Heart left ventricle (tissue), 16 donors: ENCODE measurements at regions not wholly inside any gene's neighbourhood (a gene's known extent, or its start where the extent isn't known, plus 50 kb on each side); places are given as distances from the start of the nearest gene placed in this dataset.

Experiments
- ATAC-seq, 4 donors: fragments of 200-7000 bp; cut with Tn5 transposase; one replicate each; pipeline ENCODE4 v1.9.1; 2020 to 2022; ENCODE audit warnings: moderate library complexity in 4 of 4, mild to moderate bottlenecking in 3 of 4, moderate number of reproducible peaks in 1 of 4
- DNase-seq, 5 donors: peaks; one replicate each; pipeline ENCODE4 v3.0.0-alpha.2; 2020
- H3K27ac ChIP-seq, 12 donors: fragments of 200-600 bp; sonication (generic) in 4 of 12; one replicate each; pipeline versions ENCODE4 v1.5.0 to v1.8.0; 2016 to 2022; ENCODE audit warnings: mild to moderate bottlenecking in 2 of 12
- H3K27me3 ChIP-seq, 9 donors: fragments of 200-600 bp; sonication (generic) in 2 of 9; one replicate each; pipeline versions ENCODE4 v1.5.1 to v1.8.0; 2016 to 2022; ENCODE audit warnings: mild to moderate bottlenecking in 3 of 9
- H3K36me3 ChIP-seq, 9 donors: fragments of 200-600 bp; sonication (generic) in 2 of 9; one replicate each; pipeline versions ENCODE4 v1.5.0 to v1.8.0; 2018 to 2022; ENCODE audit warnings: mild to moderate bottlenecking in 2 of 9
- H3K4me1 ChIP-seq, 12 donors: fragments of 200-600 bp; sonication (generic) in 4 of 12; one replicate each; pipeline versions ENCODE4 v1.5.0 to v1.8.0; 2016 to 2022; ENCODE audit warnings: mild to moderate bottlenecking in 3 of 12
- H3K4me3 ChIP-seq, 12 donors: fragments of 200-600 bp; sonication (generic) in 4 of 12; one replicate each; pipeline versions ENCODE4 v1.5.0 to v1.8.0; 2017 to 2022; ENCODE audit warnings: mild to moderate bottlenecking in 9 of 12, moderate library complexity in 4 of 12
- H3K9me3 ChIP-seq, 12 donors: fragments of 200-600 bp; sonication (generic) in 4 of 12; one replicate each; pipeline versions ENCODE4 v1.5.0 to v1.8.0; 2016 to 2022; ENCODE audit warnings: mild to moderate bottlenecking in 1 of 12
- CTCF ChIP-seq, 12 donors: fragments of 200-600 bp; sonication (generic) in 4 of 12; IDR thresholded peaks; one replicate each; pipeline versions ENCODE4 v1.5.0 to v1.8.0; 2018 to 2022; ENCODE audit warnings: antibody characterized with exemption in 12 of 12, mild to moderate bottlenecking in 5 of 12
- POLR2A ChIP-seq, 2 donors: fragments of 450-650 bp; IDR thresholded peaks; one replicate each; pipeline ENCODE4 v1.6.1; 2017; ENCODE audit warnings: antibody characterized with exemption in 2 of 2, mild to moderate bottlenecking in 2 of 2, moderate library complexity in 2 of 2
- WGBS, 4 donors: extraction: QIAGEN DNeasy Blood & Tissue Kit in 2 of 4; methylation state at CpG; one replicate each; pipeline versions ENCODE4 v1.1.5 to v1.1.7; 2013 to 2018; 5-methylcytosine and 5-hydroxymethylcytosine counted together
- intact Hi-C, 10 donors: fragments of 100-400 bp; cut with DNase I; formaldehyde crosslinking; loops; one replicate each; pipeline versions ENCODE4 v1.11.1 to v1.14.2; 2022
- donor health status: ischemic (EF 13 %, LVEDD 7.1; RV severe dilation, severe dysfunction).
- donor health status: healthy with polysubstance abuse.
- donor health status: DM: no; HTN: yes; CAD: no.
- donor health status: DM: no; HTN: no; CAD: no.
- donor health status: ischemic (EF 25% LVEDD 6.9; RV normal size, moderate dysfunction).
- donor health status: ischemic (EF 25% LVEDD 5.7; RV mildly dilated, moderate dysfunction).
- donor health status: healthy.
- donor health status: DM: yes; HTN: yes; CAD: no.
- donor health status: ischemic (EF 35%, LVEDD 5.7; RV mildly dilated, moderate dysfunction).
- donor health status: nonischemic (EF 11% LVEDD 7.7; RV severe dilation, severe dysfunction).
- donor health status: DM: yes; HTN: yes; CAD: no.
- donor health status: PGD.
- donor health status: ischemic (EF 29% LVEDD 5.4; RV normal size, mild dysfunction).
- donor health status: nonischemic (EF 23%, LVEDD 6.1; RV moderate dilation, normal function).

- Histone ChIP-seq H3K4me1 (no peaks in the 10 kb centered on the region), H3K27me3 (no peaks in the 10 kb centered on the region), H3K27ac (no peak overlapping the region), H3K4me3 (no peak overlapping the region), H3K36me3 (no peaks in the 10 kb centered on the region), H3K9me3 (peaks cover 0 to 13% (median 2%) of the 10 kb centered on the region in 12 donors)
- ATAC-seq (no peak), DNase-seq (no peak)
- intact Hi-C loops: no loop called here
- no peak for TF ChIP-seq CTCF (IDR thresholded peaks at IDR 0.05)
- no peak for TF ChIP-seq POLR2A (IDR thresholded peaks at IDR 0.05)
Measured at GRCh38 chr6:147757291-147757690, 248.8 kb downstream of the SAMD5 start.

DNA sequence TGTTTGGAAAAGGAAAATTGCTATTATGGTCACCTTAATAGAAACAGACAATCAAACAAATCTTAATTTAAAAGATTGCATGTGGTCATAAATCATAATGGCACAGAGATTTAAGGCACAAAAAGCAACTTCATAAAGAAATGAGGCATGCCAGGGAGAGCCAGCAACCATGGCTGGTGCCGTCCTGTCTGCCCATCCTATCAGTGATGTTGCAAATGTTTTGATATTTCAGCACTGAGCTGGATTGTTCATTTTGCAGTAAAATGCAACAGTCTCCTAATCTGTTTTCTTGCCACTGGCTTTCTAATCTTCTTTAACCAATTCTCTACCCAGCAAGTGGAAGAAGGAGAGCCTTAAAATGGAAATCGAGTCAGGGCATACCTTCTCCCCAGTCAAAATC is 249.8 kb downstream of the SAMD5 start:
- H3K4me1 ChIP-seq: no peaks in the 10 kb centered on the region
- 78 to 90% (median 80%) methylated on average over 2 of the region's 2 CpGs for WGBS, 4 donors
- H3K9me3 ChIP-seq: peaks cover 0 to 13% (median 2%) of the 10 kb centered on the region in 12 donors
- H3K27me3 ChIP-seq: no peaks in the 10 kb centered on the region
- H3K27ac ChIP-seq: no peak overlapping the region
- H3K36me3 ChIP-seq: no peaks in the 10 kb centered on the region
- intact Hi-C loops: no loop called here
- no peak for ATAC-seq
- DNase-seq: no peak
- no peak for TF ChIP-seq POLR2A (IDR thresholded peaks at IDR 0.05)
- no peak for TF ChIP-seq CTCF (IDR thresholded peaks at IDR 0.05)
- no peak overlapping the region for H3K4me3 ChIP-seq

DNA sequence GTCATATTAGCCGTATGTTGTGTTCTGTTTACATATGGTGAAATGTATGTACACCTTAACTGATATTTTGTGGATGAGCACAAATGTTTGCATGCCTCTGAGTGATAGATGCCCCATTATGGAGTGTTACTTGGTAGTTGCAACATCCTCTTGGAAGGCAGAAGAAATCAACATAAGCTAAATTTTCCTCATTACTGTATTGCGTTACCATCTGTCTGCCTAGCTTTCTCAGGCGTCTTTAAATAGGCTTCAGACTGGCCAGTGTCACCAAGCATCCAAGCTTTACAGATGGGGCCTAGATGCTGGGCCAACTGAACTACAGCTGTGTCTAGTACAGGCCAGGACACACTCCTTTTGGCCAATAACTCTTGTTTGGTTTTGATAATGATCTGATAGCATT is 250.6 kb downstream of the SAMD5 start:
- intact Hi-C loops: no loop called here
- Histone ChIP-seq H3K36me3 (no peaks in the 10 kb centered on the region), H3K4me1 (no peaks in the 10 kb centered on the region)

GRCh38 chr6:147759536-147759935 is 251.0 kb downstream of the SAMD5 start:
- TF ChIP-seq POLR2A (IDR thresholded peaks at IDR 0.05) (no peak), CTCF (IDR thresholded peaks at IDR 0.05) (no peak)
- H3K27ac ChIP-seq: no peak overlapping the region
- peaks cover 0 to 10% (median 2%) of the 10 kb centered on the region in 12 donors for H3K9me3 ChIP-seq
- H3K4me3 ChIP-seq: no peak overlapping the region
- DNase-seq (no peak), ATAC-seq (no peak)
- no peaks in the 10 kb centered on the region for H3K27me3 ChIP-seq
- no peaks in the 10 kb centered on the region for H3K4me1 ChIP-seq
- intact Hi-C loops: no loop called here
- H3K36me3 ChIP-seq: no peaks in the 10 kb centered on the region

More for the DNA sequence above, 250.6 kb downstream of the SAMD5 start:
- Histone ChIP-seq H3K27me3 (no peaks in the 10 kb centered on the region), H3K9me3 (peaks cover 0 to 13% (median 2%) of the 10 kb centered on the region in 12 donors), H3K27ac (no peak overlapping the region), H3K4me3 (no peak overlapping the region)
- ATAC-seq: peak in 2 of 4 donors; percentile 70 to 79
- TF ChIP-seq POLR2A (IDR thresholded peaks at IDR 0.05) (no peak), CTCF (IDR thresholded peaks at IDR 0.05) (no peak)
- peak in 1 of 5 donors; percentile 29 for DNase-seq
- WGBS, 4 donors: 69 to 82% (median 78%) methylated on average over 3 of the region's 3 CpGs
